Activated CD8-positive, alpha-beta memory T cell treated with anti-CD3 and anti-CD28 coated beads, Interleukin-2, amount 50 U/mL, for 1 hour (primary cell): ENCODE measurements at regions not wholly inside any gene's neighbourhood (a gene's known extent, or its start where the extent isn't known, plus 50 kb on each side); places are given as distances from the start of the nearest gene placed in this dataset.
"Not testable (repeated sequence)": the region's sequence is repeated elsewhere in the genome, so short reads cannot be mapped to it uniquely, and the experiment has no call there.

ENCODE experiments used
- DNase-seq: peaks from one replicate; pipeline ENCODE4 v3.0.0-alpha.2; 2020; ENCODE audit errors: extremely low read depth

- no peak for DNase-seq
Observed at GRCh38 chr2:8333177-8333831, 348.6 kb upstream of the ID2 start.

- not testable (repeated sequence) for DNase-seq
Observed at GRCh38 chr2:8333832-8334187, 348.0 kb upstream of the ID2 start.

GRCh38 chr2:8334866-8335325 lies 347.0 kb upstream of the ID2 start:
- no peak for DNase-seq

GRCh38 chr2:8335801-8336200 lies 346.1 kb upstream of the ID2 start:
- no peak for DNase-seq

GRCh38 chr2:8337321-8337720 lies 344.5 kb upstream of the ID2 start:
- DNase-seq, result no peak

GRCh38 chr2:8342407-8342806 lies 339.4 kb upstream of the ID2 start:
- no peak for DNase-seq

GRCh38 chr2:8343031-8343430 lies 338.8 kb upstream of the ID2 start:
- no peak for DNase-seq

GRCh38 chr2:8344144-8345097 lies 337.4 kb upstream of the ID2 start:
- DNase-seq, result no peak

GRCh38 chr2:8345200-8345599 lies 336.7 kb upstream of the ID2 start:
- no peak for DNase-seq

GRCh38 chr2:8346208-8346607 lies 335.6 kb upstream of the ID2 start:
- no peak for DNase-seq

- no peak for DNase-seq
Observed at GRCh38 chr2:8346706-8347430, 335.0 kb upstream of the ID2 start.

GRCh38 chr2:8348911-8349310 lies 332.9 kb upstream of the ID2 start:
- not testable (repeated sequence) for DNase-seq

- no peak for DNase-seq
Observed at GRCh38 chr2:8352296-8352695, 329.6 kb upstream of the ID2 start.

- DNase-seq, result no peak
Observed at GRCh38 chr2:8352989-8353388, 328.9 kb upstream of the ID2 start.

- no peak for DNase-seq
Observed at GRCh38 chr2:8355102-8355859, 326.6 kb upstream of the ID2 start.

- DNase-seq, result no peak
Observed at GRCh38 chr2:8357738-8358518, 323.9 kb upstream of the ID2 start.

GRCh38 chr2:8361930-8362329 lies 319.9 kb upstream of the ID2 start:
- no peak for DNase-seq

- DNase-seq, result no peak
Observed at GRCh38 chr2:8363161-8363560, 318.7 kb upstream of the ID2 start.

- no peak for DNase-seq
Observed at GRCh38 chr2:8364668-8365067, 317.2 kb upstream of the ID2 start.

GRCh38 chr2:8365331-8365910 lies 316.4 kb upstream of the ID2 start:
- DNase-seq, result no peak

GRCh38 chr2:8367833-8368232 lies 314.0 kb upstream of the ID2 start:
- DNase-seq, result no peak
